RPMI7951 (cell line): ENCODE measurements at regions not wholly inside any gene's neighbourhood (a gene's known extent, or its start where the extent isn't known, plus 50 kb on each side); places are given as distances from the start of the nearest gene placed in this dataset.
"Not testable (repeated sequence)": the region's sequence is repeated elsewhere in the genome, so short reads cannot be mapped to it uniquely, and the experiment has no call there.

Source experiments
- DNase-seq: peaks from one replicate; pipeline ENCODE4 v3.0.0-alpha.2; 2012; ENCODE audit warnings: low read depth

- DNase-seq: peak; percentile 78
Measured at GRCh38 chr9:79073201-79073600, 498.6 kb upstream of the TLE4 start.

GRCh38 chr9:79080536-79080935, 491.2 kb upstream of the TLE4 start:
- DNase-seq: peak; percentile 24

- no peak for DNase-seq
Measured at GRCh38 chr9:79083621-79084020, 488.1 kb upstream of the TLE4 start.

GRCh38 chr9:79087133-79087532, 484.6 kb upstream of the TLE4 start:
- no peak for DNase-seq

- DNase-seq: peak; percentile 68
Measured at GRCh38 chr9:79089054-79089560, 482.7 kb upstream of the TLE4 start.

GRCh38 chr9:79089851-79090250, 481.9 kb upstream of the TLE4 start:
- not testable (repeated sequence) for DNase-seq

- DNase-seq: not testable (repeated sequence)
Measured at GRCh38 chr9:79103257-79103656, 468.5 kb upstream of the TLE4 start.

GRCh38 chr9:79104216-79104615, 467.5 kb upstream of the TLE4 start:
- no peak for DNase-seq

- no peak for DNase-seq
Measured at GRCh38 chr9:79104951-79105350, 466.8 kb upstream of the TLE4 start.

GRCh38 chr9:79107911-79108676, 463.7 kb upstream of the TLE4 start:
- DNase-seq: no peak

GRCh38 chr9:79111653-79112052, 460.1 kb upstream of the TLE4 start:
- DNase-seq: no peak

GRCh38 chr9:79115176-79115575, 456.6 kb upstream of the TLE4 start:
- peak; percentile 3 for DNase-seq

- DNase-seq: no peak
Measured at GRCh38 chr9:79116041-79116440, 455.7 kb upstream of the TLE4 start.

GRCh38 chr9:79116709-79117108, 455.1 kb upstream of the TLE4 start:
- no peak for DNase-seq

GRCh38 chr9:79120533-79120932, 451.2 kb upstream of the TLE4 start:
- peak; percentile 21 for DNase-seq

- DNase-seq: peak; percentile 37
Measured at GRCh38 chr9:79120941-79121340, 450.8 kb upstream of the TLE4 start.

GRCh38 chr9:79123415-79123814, 448.4 kb upstream of the TLE4 start:
- peak; percentile 20 for DNase-seq

GRCh38 chr9:79127661-79128060, 444.1 kb upstream of the TLE4 start:
- peak; percentile 32 for DNase-seq

GRCh38 chr9:79129865-79130480, 441.8 kb upstream of the TLE4 start:
- peak; percentile 52 for DNase-seq

GRCh38 chr9:79131246-79131774, 440.5 kb upstream of the TLE4 start:
- no peak for DNase-seq

GRCh38 chr9:79131824-79132377, 439.9 kb upstream of the TLE4 start:
- DNase-seq: no peak

- peak; percentile 52 for DNase-seq
Measured at GRCh38 chr9:79134654-79135053, 437.1 kb upstream of the TLE4 start.
